Cardiac septum (tissue), 1 donor: ENCODE measurements at regions not wholly inside any gene's neighbourhood (a gene's known extent, or its start where the extent isn't known, plus 50 kb on each side); places are given as distances from the start of the nearest gene placed in this dataset.
"Not testable (repeated sequence)": the region's sequence is repeated elsewhere in the genome, so short reads cannot be mapped to it uniquely, and the experiment has no call there.

Experiments used
- DNase-seq: peaks from one replicate; pipeline ENCODE4 v3.0.0-alpha.2; 2020; ENCODE audit warnings: low spot score
- intact Hi-C: fragments of 100-400 bp; cut with DNase I; formaldehyde crosslinking; loops from one replicate; pipeline ENCODE4 v1.14.0; 2022
- donor health status: DM: no; HTN: no; CAD: no.

- intact Hi-C loops = no loop called here
- no peak for DNase-seq
These were observed 1099.3 kb upstream of the CELF4 start for GRCh38 chr18:38664929-38665328.

- no peak for DNase-seq
- intact Hi-C loops = no loop called here
These were observed 1098.1 kb upstream of the CELF4 start for GRCh38 chr18:38663682-38664081.

GRCh38 chr18:38663270-38663669 lies 1097.7 kb upstream of the CELF4 start:
- DNase-seq = no peak
- intact Hi-C loops = no loop called here

GRCh38 chr18:38654946-38655345 lies 1089.3 kb upstream of the CELF4 start:
- intact Hi-C loops = no loop called here
- no peak for DNase-seq

- no peak for DNase-seq
- intact Hi-C loops = no loop called here
These were observed 1086.1 kb upstream of the CELF4 start for GRCh38 chr18:38651736-38652135.

- intact Hi-C loops = no loop called here
- no peak for DNase-seq
These were observed 1082.6 kb upstream of the CELF4 start for GRCh38 chr18:38648179-38648578.

- no peak for DNase-seq
- intact Hi-C loops = no loop called here
These were observed 1080.7 kb upstream of the CELF4 start for GRCh38 chr18:38646296-38646695.

- intact Hi-C loops = no loop called here
- no peak for DNase-seq
These were observed 1079.5 kb upstream of the CELF4 start for GRCh38 chr18:38644875-38645641.

- no peak for DNase-seq
- intact Hi-C loops = no loop called here
These were observed 1077.1 kb upstream of the CELF4 start for GRCh38 chr18:38642711-38643110.

GRCh38 chr18:38639700-38640099 lies 1074.1 kb upstream of the CELF4 start:
- intact Hi-C loops, DNase-seq: not testable (repeated sequence)

GRCh38 chr18:38635709-38636430 lies 1070.3 kb upstream of the CELF4 start:
- DNase-seq = no peak
- intact Hi-C loops = no loop called here

GRCh38 chr18:38634117-38634516 lies 1068.5 kb upstream of the CELF4 start:
- no peak for DNase-seq
- intact Hi-C loops = no loop called here

GRCh38 chr18:38633333-38633732 lies 1067.7 kb upstream of the CELF4 start:
- intact Hi-C loops = no loop called here
- DNase-seq = no peak

GRCh38 chr18:38619129-38619528 lies 1053.5 kb upstream of the CELF4 start:
- no peak for DNase-seq
- intact Hi-C loops = no loop called here

- intact Hi-C loops = no loop called here
- DNase-seq = no peak
These were observed 1050.7 kb upstream of the CELF4 start for GRCh38 chr18:38616306-38616705.

- DNase-seq = no peak
- intact Hi-C loops = no loop called here
These were observed 1047.3 kb upstream of the CELF4 start for GRCh38 chr18:38612904-38613303.

- intact Hi-C loops = no loop called here
- DNase-seq = peak; percentile 59
These were observed 1045.7 kb upstream of the CELF4 start for GRCh38 chr18:38611036-38611964.

GRCh38 chr18:38606841-38607240 lies 1041.2 kb upstream of the CELF4 start:
- intact Hi-C loops = no loop called here
- no peak for DNase-seq

- DNase-seq = no peak
- intact Hi-C loops = no loop called here
These were observed 1036.7 kb upstream of the CELF4 start for GRCh38 chr18:38602341-38602740.

GRCh38 chr18:38587571-38587970 lies 1022.0 kb upstream of the CELF4 start:
- intact Hi-C loops = no loop called here
- no peak for DNase-seq
